ENCODE measurements at regions not wholly inside any gene's neighbourhood (a gene's known extent, or its start where the extent isn't known, plus 50 kb on each side); places are given as distances from the start of the nearest gene placed in this dataset.

DNA sequence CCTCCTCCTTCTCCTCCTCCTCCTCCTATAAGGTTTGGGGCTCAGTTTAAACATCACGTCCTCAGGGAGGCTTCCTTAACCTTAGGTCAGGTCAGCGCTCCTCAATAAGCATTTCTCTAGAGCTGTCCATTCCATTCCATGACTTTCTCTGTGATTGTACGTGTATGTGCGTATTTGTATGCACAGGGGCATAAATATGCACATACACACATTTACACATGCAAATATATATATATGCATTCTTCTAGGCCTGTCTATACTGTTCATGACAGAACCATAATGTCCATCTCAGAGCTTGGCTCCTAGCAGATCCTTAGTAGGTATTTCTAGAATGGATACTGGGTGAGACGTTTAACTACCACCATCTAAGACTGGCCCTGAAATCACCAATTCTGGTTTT lies 258.6 kb downstream of the STIM2 start:
- no peaks in the 10 kb centered on the region for H3K36me3 ChIP-seq (ENCODE audit: control insufficient read depth, low read length)
- H3K79me2 ChIP-seq (ENCODE audit: control insufficient read depth, low read length): no peaks in the 10 kb centered on the region
- no peaks in the 10 kb centered on the region for H3K9me3 ChIP-seq (ENCODE audit: control insufficient read depth, insufficient read depth, low read length)
- no peaks in the 10 kb centered on the region for H3K9me2 ChIP-seq (replicated peaks; ENCODE audit: control insufficient read depth, low read length)
- H3K27ac ChIP-seq (ENCODE audit: low read depth, low read length): no peak overlapping the region
- H3K4me1 ChIP-seq (ENCODE audit: control insufficient read depth, low read length): no peaks in the 10 kb centered on the region
- H3K4me3 ChIP-seq (ENCODE audit: low read length): no peak overlapping the region
- H3K27me3 ChIP-seq (ENCODE audit: control insufficient read depth, low read length): no peaks in the 10 kb centered on the region
- no peak overlapping the region for H3K4me2 ChIP-seq (ENCODE audit: low read length)
- no peak for TF ChIP-seq CTCF (IDR thresholded peaks at IDR 0.05; ENCODE audit: low read depth, low read length, poor library complexity, severe bottlenecking)
- TF ChIP-seq EZH2phosphoT487 (IDR thresholded peaks at IDR 0.05; ENCODE audit: borderline replicate concordance, low read length): no peak
- H3F3A ChIP-seq (ENCODE audit: control insufficient read depth, insufficient read depth): no peaks in the 10 kb centered on the region
- no peaks in the 10 kb centered on the region for H4K20me1 ChIP-seq (ENCODE audit: control insufficient read depth, insufficient read depth, low read depth, low read length)

- Histone ChIP-seq H3K27ac (ENCODE audit: low read depth, low read length) (no peak overlapping the region), H3F3A (ENCODE audit: control insufficient read depth, insufficient read depth) (no peaks in the 10 kb centered on the region), H3K79me2 (ENCODE audit: control insufficient read depth, low read length) (no peaks in the 10 kb centered on the region), H3K4me3 (ENCODE audit: low read length) (no peak overlapping the region), H3K4me2 (ENCODE audit: low read length) (no peak overlapping the region), H3K36me3 (ENCODE audit: control insufficient read depth, low read length) (no peaks in the 10 kb centered on the region), H3K9me2 (replicated peaks; ENCODE audit: control insufficient read depth, low read length) (no peaks in the 10 kb centered on the region), H3K4me1 (ENCODE audit: control insufficient read depth, low read length) (no peaks in the 10 kb centered on the region), H4K20me1 (ENCODE audit: control insufficient read depth, insufficient read depth, low read depth, low read length) (no peaks in the 10 kb centered on the region), H3K9me3 (ENCODE audit: control insufficient read depth, insufficient read depth, low read length) (no peaks in the 10 kb centered on the region), H3K27me3 (ENCODE audit: control insufficient read depth, low read length) (no peaks in the 10 kb centered on the region)
- TF ChIP-seq CTCF (IDR thresholded peaks at IDR 0.05; ENCODE audit: low read depth, low read length, poor library complexity, severe bottlenecking) (no peak), EZH2phosphoT487 (IDR thresholded peaks at IDR 0.05; ENCODE audit: borderline replicate concordance, low read length) (no peak)
Measured at GRCh38 chr4:27121830-27122229, 261.2 kb downstream of the STIM2 start.

GRCh38 chr4:27123123-27123768 lies 262.6 kb downstream of the STIM2 start:
- TF ChIP-seq CTCF (IDR thresholded peaks at IDR 0.05; ENCODE audit: low read depth, low read length, poor library complexity, severe bottlenecking) (no peak), EZH2phosphoT487 (IDR thresholded peaks at IDR 0.05; ENCODE audit: borderline replicate concordance, low read length) (no peak)
- H4K20me1 ChIP-seq (ENCODE audit: control insufficient read depth, insufficient read depth, low read depth, low read length): no peaks in the 10 kb centered on the region
- no peaks in the 10 kb centered on the region for H3K4me1 ChIP-seq (ENCODE audit: control insufficient read depth, low read length)
- no peaks in the 10 kb centered on the region for H3K9me2 ChIP-seq (replicated peaks; ENCODE audit: control insufficient read depth, low read length)
- no peak overlapping the region for H3K4me2 ChIP-seq (ENCODE audit: low read length)
- H3K27ac ChIP-seq (ENCODE audit: low read depth, low read length): no peak overlapping the region
- H3K9me3 ChIP-seq (ENCODE audit: control insufficient read depth, insufficient read depth, low read length): no peaks in the 10 kb centered on the region
- no peaks in the 10 kb centered on the region for H3F3A ChIP-seq (ENCODE audit: control insufficient read depth, insufficient read depth)
- H3K36me3 ChIP-seq (ENCODE audit: control insufficient read depth, low read length): no peaks in the 10 kb centered on the region
- no peaks in the 10 kb centered on the region for H3K79me2 ChIP-seq (ENCODE audit: control insufficient read depth, low read length)
- no peak overlapping the region for H3K4me3 ChIP-seq (ENCODE audit: low read length)
- H3K27me3 ChIP-seq (ENCODE audit: control insufficient read depth, low read length): no peaks in the 10 kb centered on the region

All from DOHH2 (cell line).